ENCODE measurements at regions not wholly inside any gene's neighbourhood (a gene's known extent, or its start where the extent isn't known, plus 50 kb on each side); places are given as distances from the start of the nearest gene placed in this dataset.

- Histone ChIP-seq H3K4me3 (ENCODE audit: low read depth, low read length) (no peak overlapping the region), H3K36me3 (ENCODE audit: control insufficient read depth in 2 of 2, insufficient read depth in 1 of 2, low read length in 2 of 2) (no peaks in the 10 kb centered on the region), H3K27ac (ENCODE audit: extremely low read depth, low read depth, low read length) (no peak overlapping the region), H3K9me3 (ENCODE audit: control insufficient read depth, insufficient read depth, low read depth, low read length) (no peaks in the 10 kb centered on the region), H3K4me1 (ENCODE audit: control insufficient read depth, insufficient read depth, low read length) (no peaks in the 10 kb centered on the region)
- POLR2A ChIA-PET: no interaction called here
- CTCF ChIA-PET: no interaction called here
- no peak for TF ChIP-seq ZBTB8A (tag by site-specific recombination; IDR thresholded peaks at IDR 0.05)
- TF ChIP-seq ZNF221 (tag by site-specific recombination; IDR thresholded peaks at IDR 0.05; ENCODE audit: borderline replicate concordance): no peak
- no peak for TF ChIP-seq ZNF660 (tag by site-specific recombination; IDR thresholded peaks at IDR 0.05)
- no peak for TF ChIP-seq ZSCAN18 (tag by site-specific recombination; IDR thresholded peaks at IDR 0.05)
- TF ChIP-seq REPIN1 (tag by site-specific recombination; IDR thresholded peaks at IDR 0.05; ENCODE audit: low read depth): no peak
- no peak for TF ChIP-seq PRDM6 (tag by site-specific recombination; IDR thresholded peaks at IDR 0.05)
- no peak for TF ChIP-seq REST (tag by site-specific recombination; IDR thresholded peaks at IDR 0.05)
- TF ChIP-seq ZNF510 (tag by site-specific recombination; IDR thresholded peaks at IDR 0.05; ENCODE audit: insufficient replicate concordance): no peak
- no peak for TF ChIP-seq SCRT1 (tag by site-specific recombination; IDR thresholded peaks at IDR 0.05; ENCODE audit: borderline replicate concordance)
- no peak for TF ChIP-seq ZNF776 (tag by site-specific recombination; IDR thresholded peaks at IDR 0.05; ENCODE audit: borderline replicate concordance)
- TF ChIP-seq OVOL3 (tag by site-specific recombination; IDR thresholded peaks at IDR 0.05): no peak
- no peak for TF ChIP-seq ZNF692 (tag by site-specific recombination; IDR thresholded peaks at IDR 0.05)
- no peak for TF ChIP-seq ZNF670 (tag by site-specific recombination; IDR thresholded peaks at IDR 0.05; ENCODE audit: low read depth)
- no peak for TF ChIP-seq ZNF518A (tag by site-specific recombination; conservative IDR thresholded peaks at IDR 0.05; ENCODE audit: low read depth)
- TF ChIP-seq ZSCAN4 (tag by site-specific recombination; IDR thresholded peaks at IDR 0.05): no peak
- no peak for TF ChIP-seq ZNF530 (tag by site-specific recombination; IDR thresholded peaks at IDR 0.05; ENCODE audit: low read depth)
- no peak for TF ChIP-seq ZXDB (tag by site-specific recombination; IDR thresholded peaks at IDR 0.05)
- no peak for TF ChIP-seq ZNF121 (tag by site-specific recombination; IDR thresholded peaks at IDR 0.05)
- no peak for TF ChIP-seq PATZ1 (tag by site-specific recombination; IDR thresholded peaks at IDR 0.05)
These were observed 551.1 kb upstream of the SORCS1 start for GRCh38 chr10:107715565-107715964.
